Peyer's patch (tissue), 4 donors: ENCODE measurements at regions not wholly inside any gene's neighbourhood (a gene's known extent, or its start where the extent isn't known, plus 50 kb on each side); places are given as distances from the start of the nearest gene placed in this dataset.

Source experiments
- CTCF ChIP-seq, 6 experiments: fragments of 450-650 bp in 4 of 6; fragments of 200-600 bp in 2 of 6; sonication (generic) in 1 of 6; IDR thresholded peaks; one replicate each; pipeline ENCODE4 v1.5.1; 2017 to 2019; ENCODE audit warnings: antibody characterized with exemption in 6 of 6, mild to moderate bottlenecking in 3 of 6, moderate library complexity in 1 of 6
- POLR2A ChIP-seq, 2 donors: fragments of 450-650 bp; IDR thresholded peaks; one replicate each; pipeline ENCODE4 v1.5.1; 2017; ENCODE audit warnings: antibody characterized with exemption in 2 of 2, mild to moderate bottlenecking in 2 of 2, moderate library complexity in 2 of 2

- TF ChIP-seq CTCF (IDR thresholded peaks at IDR 0.05) (no peak), POLR2A (IDR thresholded peaks at IDR 0.05) (no peak)
Measured at GRCh38 chr6:156423075-156423474, 354.1 kb upstream of the ARID1B start.
